Gastrocnemius medialis (tissue), 4 donors: ENCODE measurements at regions not wholly inside any gene's neighbourhood (a gene's known extent, or its start where the extent isn't known, plus 50 kb on each side); places are given as distances from the start of the nearest gene placed in this dataset.

Source experiments
- CTCF ChIP-seq, 5 experiments: fragments of 450-650 bp in 3 of 5; fragments of 200-600 bp in 2 of 5; sonication (generic) in 2 of 5; IDR thresholded peaks in 4 of 5; conservative IDR thresholded peaks in 1 of 5; 1 replicate in 4 of 5; 2 replicates in 1 of 5; pipeline ENCODE4 v1.5.1; 2016 to 2019; ENCODE audit warnings: antibody characterized with exemption in 5 of 5, mild to moderate bottlenecking in 3 of 5, moderate library complexity in 3 of 5
- POLR2A ChIP-seq, 2 donors: fragments of 450-650 bp; IDR thresholded peaks; one replicate each; pipeline ENCODE4 v1.6.1; 2017; ENCODE audit warnings: antibody characterized with exemption in 2 of 2, mild to moderate bottlenecking in 2 of 2, moderate library complexity in 2 of 2

- TF ChIP-seq CTCF (IDR thresholded peaks at IDR 0.05 in 4 of 5, conservative IDR thresholded peaks at IDR 0.05 in 1 of 5) (no peak), POLR2A (IDR thresholded peaks at IDR 0.05) (no peak)
These were observed 303.3 kb downstream of the TECRL start for GRCh38 chr4:64105903-64106302.
